Muscle layer of duodenum (tissue), 2 donors: ENCODE measurements at regions not wholly inside any gene's neighbourhood (a gene's known extent, or its start where the extent isn't known, plus 50 kb on each side); places are given as distances from the start of the nearest gene placed in this dataset.

ENCODE experiments used
- H3K27ac ChIP-seq: one replicate; pipeline ENCODE4 v1.7.0; 2013; ENCODE audit warnings: mild to moderate bottlenecking, low read length
- H3K27me3 ChIP-seq: one replicate; pipeline ENCODE4 v1.7.0; 2013; ENCODE audit warnings: low read depth, mild to moderate bottlenecking, control low read depth, low read length
- H3K36me3 ChIP-seq, 2 donors: one replicate each; pipeline ENCODE4 v1.7.0; 2013; ENCODE audit warnings: low read length in 2 of 2, control low read depth in 1 of 2, mild to moderate bottlenecking in 1 of 2; ENCODE audit not compliant: insufficient read depth in 2 of 2, control insufficient read depth in 1 of 2
- H3K4me1 ChIP-seq, 2 donors: one replicate each; pipeline ENCODE4 v1.7.0; 2013; ENCODE audit warnings: low read length in 2 of 2, mild to moderate bottlenecking in 2 of 2, control low read depth in 1 of 2, moderate library complexity in 1 of 2; ENCODE audit not compliant: insufficient read depth in 2 of 2, control insufficient read depth in 1 of 2
- H3K4me3 ChIP-seq, 2 donors: one replicate each; pipeline ENCODE4 v1.7.0; 2013; ENCODE audit warnings: low read length in 2 of 2, low read depth in 1 of 2, mild to moderate bottlenecking in 1 of 2
- H3K9me3 ChIP-seq, 2 donors: one replicate each; pipeline ENCODE4 v1.7.0; 2013; ENCODE audit warnings: low read length in 2 of 2, control low read depth in 1 of 2, mild to moderate bottlenecking in 1 of 2; ENCODE audit not compliant: control insufficient read depth in 1 of 2
- donor health status: healthy.

GRCh38 chr12:114968727-114969126 is 284.8 kb upstream of the TBX3 start:
- Histone ChIP-seq H3K4me3 (no peak overlapping the region), H3K27me3 (no peaks in the 10 kb centered on the region), H3K36me3 (no peaks in the 10 kb centered on the region), H3K27ac (no peak overlapping the region), H3K4me1 (no peaks in the 10 kb centered on the region), H3K9me3 (no peaks in the 10 kb centered on the region)

DNA sequence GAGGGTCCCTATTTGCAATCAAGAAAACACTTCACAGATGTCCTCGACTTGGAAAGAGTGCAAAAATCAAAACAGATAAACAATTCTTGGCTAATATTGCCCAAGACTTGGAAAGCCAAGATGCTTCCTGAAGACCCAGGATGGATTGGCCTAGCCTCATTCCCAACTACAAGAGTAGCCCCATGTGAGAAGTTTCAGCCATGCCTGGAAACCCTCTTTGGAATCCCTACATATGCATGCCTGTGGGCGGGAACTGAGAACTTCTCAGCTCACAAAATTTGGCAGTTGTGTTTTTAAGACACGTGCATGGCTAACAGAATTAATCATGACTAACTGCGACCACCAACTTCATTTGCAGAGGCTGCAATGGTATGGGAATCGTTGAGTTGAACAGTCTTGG is 283.2 kb upstream of the TBX3 start:
- no peaks in the 10 kb centered on the region for H3K27me3 ChIP-seq

GRCh38 chr12:114964841-114965240 is 280.9 kb upstream of the TBX3 start:
- Histone ChIP-seq H3K4me1 (no peaks in the 10 kb centered on the region), H3K27ac (no peak overlapping the region), H3K4me3 (no peak overlapping the region), H3K9me3 (peaks cover 0 to 4% of the 10 kb centered on the region in 2 donors), H3K27me3 (no peaks in the 10 kb centered on the region), H3K36me3 (no peaks in the 10 kb centered on the region)

More for the DNA sequence above, 283.2 kb upstream of the TBX3 start:
- H3K27ac ChIP-seq: no peak overlapping the region
- H3K9me3 ChIP-seq: peaks cover 0 to 4% of the 10 kb centered on the region in 2 donors
- no peak overlapping the region for H3K4me3 ChIP-seq
- H3K4me1 ChIP-seq: no peaks in the 10 kb centered on the region
- no peaks in the 10 kb centered on the region for H3K36me3 ChIP-seq

DNA sequence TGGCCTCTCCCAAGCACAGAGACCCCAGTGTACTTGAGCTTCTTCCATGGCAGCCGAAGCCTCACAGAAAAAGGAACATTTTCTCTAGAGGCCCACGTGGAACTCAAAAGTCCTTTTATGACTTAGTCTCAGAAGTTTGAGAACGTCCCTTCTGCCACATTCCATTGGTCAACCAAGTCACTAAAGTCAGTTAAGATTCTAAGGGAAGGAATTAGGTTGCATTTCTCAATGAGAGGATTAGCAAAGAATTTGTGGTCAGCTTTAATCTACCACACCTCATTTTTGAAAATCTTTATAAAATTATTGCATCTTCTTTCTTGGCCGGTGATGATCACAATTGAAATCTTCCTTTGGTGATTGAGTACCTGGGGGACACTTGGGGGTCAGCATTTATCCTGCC is 279.9 kb upstream of the TBX3 start:
- Histone ChIP-seq H3K4me1 (no peaks in the 10 kb centered on the region), H3K27me3 (no peaks in the 10 kb centered on the region), H3K9me3 (peaks cover 0 to 4% of the 10 kb centered on the region in 2 donors), H3K27ac (no peak overlapping the region), H3K4me3 (no peak overlapping the region), H3K36me3 (no peaks in the 10 kb centered on the region)

DNA sequence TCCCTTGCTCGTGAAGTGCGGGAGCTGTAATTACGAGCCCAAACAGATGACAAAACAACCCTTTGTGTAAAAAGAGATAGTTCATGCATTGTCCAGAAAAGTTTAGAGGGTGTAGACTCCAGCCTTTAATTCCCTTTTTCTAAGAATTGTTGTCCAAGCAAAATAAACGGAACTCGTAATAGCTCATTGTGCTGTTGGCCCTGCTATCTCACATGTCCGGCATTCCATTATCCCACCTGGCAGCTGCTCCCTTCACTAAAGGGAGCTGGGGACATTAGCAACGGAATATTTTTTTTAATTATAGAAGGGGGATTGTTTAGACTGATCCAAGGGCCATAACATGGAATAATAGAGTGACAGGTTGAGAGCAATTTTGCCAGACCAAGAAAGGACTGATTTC is 277.5 kb upstream of the TBX3 start:
- peaks cover 0 to 4% of the 10 kb centered on the region in 2 donors for H3K9me3 ChIP-seq
- H3K27ac ChIP-seq: no peak overlapping the region
- H3K4me3 ChIP-seq: no peak overlapping the region
- H3K36me3 ChIP-seq: no peaks in the 10 kb centered on the region
- H3K27me3 ChIP-seq: no peaks in the 10 kb centered on the region
- no peaks in the 10 kb centered on the region for H3K4me1 ChIP-seq

DNA sequence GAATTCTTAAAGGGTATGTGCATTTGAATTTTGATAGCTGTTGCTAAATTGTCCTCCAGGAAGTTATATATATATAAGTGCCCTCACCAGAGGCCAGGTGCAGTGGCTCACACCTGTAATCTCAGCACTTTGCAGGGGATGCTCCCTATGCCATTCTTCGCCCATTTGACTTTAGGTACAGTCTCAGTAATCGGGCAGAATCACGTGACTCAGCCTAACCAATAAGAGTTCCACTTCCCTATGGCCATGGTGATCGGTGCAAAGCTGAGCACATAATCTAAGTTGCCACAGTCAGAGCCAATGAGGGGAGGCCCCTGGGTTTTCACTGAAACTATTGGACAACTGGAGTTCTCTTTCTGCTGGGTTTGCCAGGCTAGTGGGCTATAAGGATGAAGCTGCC is 274.6 kb upstream of the TBX3 start:
- Histone ChIP-seq H3K27ac (no peak overlapping the region), H3K9me3 (peaks cover 0 to 3% of the 10 kb centered on the region in 2 donors), H3K36me3 (no peaks in the 10 kb centered on the region), H3K4me1 (peaks cover 0 to 5% of the 10 kb centered on the region in 2 donors), H3K4me3 (no peak overlapping the region), H3K27me3 (no peaks in the 10 kb centered on the region)

GRCh38 chr12:114957225-114957624 is 273.2 kb upstream of the TBX3 start:
- H3K27me3 ChIP-seq: no peaks in the 10 kb centered on the region
- no peaks in the 10 kb centered on the region for H3K36me3 ChIP-seq
- no peaks in the 10 kb centered on the region for H3K9me3 ChIP-seq
- peaks cover 0 to 5% of the 10 kb centered on the region in 2 donors for H3K4me1 ChIP-seq
- no peak overlapping the region for H3K4me3 ChIP-seq
- H3K27ac ChIP-seq: no peak overlapping the region

DNA sequence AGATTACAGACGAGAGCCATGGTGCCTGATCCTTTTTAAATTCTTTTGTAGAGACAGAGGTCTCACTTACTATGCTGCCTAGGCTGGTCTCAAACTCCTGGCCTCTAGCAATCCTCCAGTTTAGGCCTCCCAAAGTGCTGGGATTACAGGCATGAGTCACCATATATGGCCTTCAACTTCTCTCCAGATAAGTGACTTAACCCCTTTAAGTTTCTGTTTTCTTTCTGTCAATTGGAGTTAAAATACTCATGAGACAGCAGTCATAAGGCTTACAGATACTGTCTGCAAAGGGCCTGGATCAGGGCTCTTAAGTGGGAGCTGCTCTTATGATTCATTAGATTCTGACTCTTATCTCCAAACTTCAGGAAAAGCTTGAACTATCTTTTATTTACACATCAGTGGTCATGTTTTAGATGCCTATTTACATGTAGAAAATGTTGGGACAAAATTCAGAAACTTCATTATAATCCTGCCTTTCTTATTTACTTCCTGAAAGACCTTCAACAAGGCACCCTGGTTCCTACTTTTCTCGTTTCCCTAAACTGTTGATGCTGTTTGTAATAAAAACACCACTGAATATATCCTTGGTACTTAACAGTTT is 271.5 kb upstream of the TBX3 start:
- H3K4me3 ChIP-seq: no peak overlapping the region
- H3K36me3 ChIP-seq: no peaks in the 10 kb centered on the region
- H3K4me1 ChIP-seq: peaks cover 0 to 5% of the 10 kb centered on the region in 2 donors
- H3K27ac ChIP-seq: no peak overlapping the region
- H3K27me3 ChIP-seq: no peaks in the 10 kb centered on the region
- no peaks in the 10 kb centered on the region for H3K9me3 ChIP-seq

DNA sequence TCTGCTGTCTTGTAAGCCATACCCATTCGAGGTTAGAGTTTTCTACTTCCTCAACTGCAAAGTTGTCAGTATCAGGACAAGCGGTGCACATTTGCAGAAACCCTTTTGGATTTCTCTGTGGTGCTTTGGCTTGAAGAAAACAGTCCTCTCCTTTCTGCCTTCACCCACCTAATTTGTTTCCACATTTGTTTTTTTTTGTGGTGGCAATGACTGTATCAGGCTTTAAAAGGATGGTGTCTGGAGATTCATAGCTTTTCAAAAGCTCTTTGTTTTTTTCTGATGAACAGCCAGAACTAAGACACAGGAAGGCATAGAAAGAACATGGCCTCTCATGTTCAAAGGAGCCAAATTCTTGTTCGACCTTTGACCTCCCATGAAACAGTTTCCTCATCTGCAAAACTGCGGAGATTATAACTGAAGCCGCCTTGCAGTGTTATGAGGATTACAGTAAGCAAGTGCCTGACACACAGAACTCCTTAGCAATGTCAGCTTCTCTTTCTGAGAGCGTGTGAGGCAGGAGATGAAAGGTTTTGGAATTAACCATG is 270.6 kb upstream of the TBX3 start:
- no peak overlapping the region for H3K27ac ChIP-seq
- H3K4me1 ChIP-seq: peaks cover 0 to 5% of the 10 kb centered on the region in 2 donors
- no peak overlapping the region for H3K4me3 ChIP-seq
- no peaks in the 10 kb centered on the region for H3K27me3 ChIP-seq
- no peaks in the 10 kb centered on the region for H3K36me3 ChIP-seq
- no peaks in the 10 kb centered on the region for H3K9me3 ChIP-seq

DNA sequence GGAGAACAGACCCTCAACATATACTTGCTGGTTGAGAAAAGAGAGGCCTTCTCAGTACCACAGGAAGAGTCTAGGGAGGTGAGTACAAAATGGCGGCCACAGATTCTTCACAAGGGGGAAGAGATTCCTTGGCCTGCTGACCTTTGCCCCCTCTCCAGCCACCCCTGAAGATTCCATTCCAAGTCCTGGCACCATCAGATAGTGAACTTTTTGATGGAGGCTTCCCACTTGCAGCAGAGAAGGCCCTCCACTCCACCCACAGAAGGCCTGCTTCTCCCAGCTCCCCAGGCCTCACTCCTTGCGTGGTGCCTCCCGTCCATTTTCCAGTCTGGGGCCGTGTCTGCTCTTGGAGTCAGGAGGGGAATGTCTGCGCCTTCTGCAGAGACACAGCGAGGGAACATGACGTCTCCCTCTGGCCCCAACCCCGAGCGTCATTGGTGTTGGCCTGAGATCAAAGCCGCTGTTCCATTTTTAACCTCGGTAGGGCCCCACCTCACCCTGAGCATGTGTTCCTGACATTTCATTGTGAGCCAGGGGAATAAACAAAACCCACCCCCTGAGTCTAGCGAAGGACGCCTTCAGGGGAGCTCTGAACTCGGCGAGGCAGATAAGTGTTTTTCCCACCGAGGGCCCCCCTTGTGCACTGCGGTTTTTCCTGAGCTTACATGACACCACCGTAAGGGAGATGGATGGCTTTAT is 268.7 kb upstream of the TBX3 start:
- H3K27ac ChIP-seq: no peak overlapping the region

DNA sequence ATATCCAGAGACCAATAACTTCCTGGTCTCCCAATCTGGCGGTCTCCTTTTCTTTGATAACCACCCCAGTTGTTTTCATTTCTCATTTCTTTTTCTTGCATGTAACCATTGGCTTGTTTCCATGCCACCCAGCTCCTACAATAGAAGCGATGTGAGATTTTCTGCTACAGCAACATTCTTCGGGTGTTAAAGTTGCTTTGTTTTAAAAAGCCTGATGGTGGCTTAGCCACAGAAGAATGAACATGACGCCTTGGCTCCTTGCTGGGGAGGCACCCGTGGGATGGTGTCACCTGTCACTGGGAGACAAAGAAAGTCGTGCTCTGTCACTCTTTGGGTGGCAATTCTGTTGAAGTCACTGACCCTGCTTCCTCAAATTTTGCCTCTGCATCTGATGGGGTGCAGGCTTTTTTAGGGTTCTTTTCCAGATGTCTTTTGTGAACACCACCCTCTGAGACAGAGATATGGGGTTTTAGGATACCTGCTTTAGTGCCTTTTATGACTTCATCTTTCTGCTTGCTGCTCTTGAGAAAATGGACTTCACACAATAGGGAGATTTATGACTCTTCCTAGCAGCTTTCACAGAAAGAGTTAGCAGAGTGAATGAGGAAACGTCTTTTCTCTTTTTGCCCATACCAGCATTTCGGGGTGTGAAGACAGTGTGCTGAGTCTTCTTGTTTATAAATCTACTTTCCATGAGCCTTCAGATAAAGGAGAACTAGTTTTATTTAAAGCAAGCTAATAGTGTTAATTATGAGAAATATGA is 265.3 kb upstream of the TBX3 start:
- Histone ChIP-seq H3K27me3 (no peaks in the 10 kb centered on the region), H3K27ac (no peak overlapping the region), H3K36me3 (no peaks in the 10 kb centered on the region), H3K9me3 (no peaks in the 10 kb centered on the region), H3K4me3 (no peak overlapping the region), H3K4me1 (peaks cover 0 to 5% of the 10 kb centered on the region in 2 donors)

More for the DNA sequence above, 268.7 kb upstream of the TBX3 start:
- no peaks in the 10 kb centered on the region for H3K27me3 ChIP-seq
- H3K9me3 ChIP-seq: no peaks in the 10 kb centered on the region
- no peaks in the 10 kb centered on the region for H3K36me3 ChIP-seq
- H3K4me3 ChIP-seq: no peak overlapping the region
- H3K4me1 ChIP-seq: peaks cover 0 to 5% of the 10 kb centered on the region in 2 donors
